HG02973 (cell line): ENCODE measurements at regions not wholly inside any gene's neighbourhood (a gene's known extent, or its start where the extent isn't known, plus 50 kb on each side); places are given as distances from the start of the nearest gene placed in this dataset.

Experiments
- ATAC-seq: cut with Tn5 transposase; IDR thresholded peaks from one replicate; pipeline ENCODE4 v1.9.1; 2021; ENCODE audit warnings: moderate library complexity; ENCODE audit not compliant: unreplicated experiment

DNA sequence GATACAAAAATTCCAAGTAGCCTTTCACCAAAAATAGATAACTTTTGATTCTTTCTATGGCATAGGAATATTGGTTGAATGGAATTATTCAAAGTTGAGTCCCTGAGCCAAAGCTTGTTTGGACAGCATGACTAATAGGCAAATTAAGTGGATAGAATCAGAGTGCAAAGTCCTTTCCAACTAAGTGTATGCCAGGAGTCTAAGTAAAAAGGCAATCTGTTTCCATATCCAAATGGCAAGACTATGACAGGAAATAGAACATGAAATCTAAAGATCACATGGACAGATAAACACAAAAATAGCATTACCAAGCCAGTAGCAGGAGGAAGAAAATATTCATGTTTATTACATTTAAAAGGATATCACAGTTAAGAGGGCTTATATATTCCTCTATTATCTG is 804.6 kb downstream of the SLITRK6 start:
- ATAC-seq: no peak

DNA sequence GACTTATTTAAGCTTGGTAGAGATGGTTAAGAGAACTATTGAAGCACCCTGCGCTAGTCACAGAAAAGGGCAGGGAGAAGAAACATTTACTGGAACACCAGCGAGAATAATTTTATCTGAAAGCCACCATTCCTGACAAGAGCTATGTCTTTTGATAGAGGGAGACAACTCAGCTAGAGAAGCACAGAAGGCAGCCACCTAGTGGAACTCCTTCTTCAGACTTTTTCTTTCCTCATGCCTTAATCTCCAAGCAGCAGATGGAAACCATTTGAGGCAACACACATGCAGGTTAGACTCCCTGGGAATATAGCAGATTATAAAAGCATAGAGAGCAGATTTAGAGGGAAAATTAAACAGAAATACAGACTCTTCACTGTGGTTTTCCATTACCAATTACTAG is 813.4 kb downstream of the SLITRK6 start:
- ATAC-seq: no peak

DNA sequence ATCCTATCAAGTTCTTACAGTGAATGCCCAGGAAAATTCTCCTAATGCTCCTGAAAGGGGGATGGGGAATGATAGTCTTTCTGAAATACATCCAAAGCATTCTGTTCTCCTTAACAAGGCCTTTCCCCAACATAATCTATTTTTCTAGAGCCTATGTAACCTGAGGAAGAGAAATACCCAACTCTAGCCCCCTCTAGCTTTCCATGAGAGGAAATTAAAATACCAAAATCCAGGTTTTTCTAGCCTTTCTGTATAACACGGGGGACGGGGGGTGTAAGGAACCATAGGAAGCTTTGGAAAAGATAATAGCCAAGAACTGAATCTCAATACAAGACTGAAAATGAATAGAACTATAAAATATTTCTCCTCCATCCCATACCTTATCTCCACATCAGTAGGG is 815.9 kb downstream of the SLITRK6 start:
- no peak for ATAC-seq

DNA sequence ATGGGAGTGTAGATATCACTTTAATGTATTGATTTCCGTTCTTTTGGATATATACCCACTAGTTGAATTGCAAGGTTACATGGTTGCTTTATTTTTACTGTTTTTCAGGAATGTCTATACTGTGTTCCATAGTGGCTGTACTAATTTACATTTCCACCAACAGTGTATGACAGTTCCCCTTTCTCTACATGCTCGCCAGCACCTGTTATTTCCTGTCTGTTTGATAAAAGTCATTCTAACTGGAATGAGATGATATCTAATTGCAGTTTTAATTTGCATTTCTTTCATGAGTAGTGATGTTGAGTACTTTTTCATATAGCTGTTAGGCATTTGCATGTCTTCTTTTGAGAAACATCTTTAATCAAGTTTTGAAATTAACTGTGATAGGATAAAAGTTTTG is 818.6 kb downstream of the SLITRK6 start:
- ATAC-seq: no peak

DNA sequence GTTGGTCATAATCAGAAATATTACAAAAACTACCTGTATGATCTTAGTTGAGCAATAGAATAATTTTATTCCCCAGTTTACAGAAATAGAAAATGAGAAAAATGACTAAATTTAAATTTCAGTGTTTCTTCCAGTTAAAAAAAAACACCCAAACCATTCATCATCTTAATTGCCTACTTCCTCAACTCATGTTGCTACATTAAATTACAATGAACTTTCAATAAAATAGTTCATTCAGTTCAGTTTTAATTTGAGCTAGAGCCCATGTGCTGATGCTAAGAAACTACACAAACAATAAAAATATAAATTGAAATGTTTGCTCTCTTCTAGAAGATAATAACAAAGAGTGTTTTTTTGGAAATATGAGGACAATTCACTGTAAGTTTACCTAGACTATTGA is 820.4 kb downstream of the SLITRK6 start:
- ATAC-seq: no peak

DNA sequence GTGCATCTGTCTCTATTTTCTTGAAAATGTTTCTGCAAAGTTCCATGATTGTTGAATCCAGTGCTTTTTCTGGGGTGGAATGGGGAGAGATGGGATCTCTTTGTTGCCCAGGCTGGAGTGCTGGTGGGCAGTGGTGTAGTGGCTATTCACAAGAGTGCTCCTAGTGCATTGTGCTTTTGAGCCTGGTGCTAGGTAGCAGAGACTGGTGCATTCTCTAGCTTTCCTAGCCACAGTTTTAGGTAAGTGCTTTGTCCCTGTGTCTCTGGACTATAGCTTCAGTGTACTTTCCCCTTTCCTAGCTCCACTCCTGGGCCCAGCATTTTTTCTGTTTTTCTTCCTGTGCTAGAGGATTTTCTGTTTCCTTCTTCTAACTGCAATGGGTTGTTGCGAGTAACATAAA is 825.6 kb downstream of the SLITRK6 start:
- ATAC-seq: no peak

DNA sequence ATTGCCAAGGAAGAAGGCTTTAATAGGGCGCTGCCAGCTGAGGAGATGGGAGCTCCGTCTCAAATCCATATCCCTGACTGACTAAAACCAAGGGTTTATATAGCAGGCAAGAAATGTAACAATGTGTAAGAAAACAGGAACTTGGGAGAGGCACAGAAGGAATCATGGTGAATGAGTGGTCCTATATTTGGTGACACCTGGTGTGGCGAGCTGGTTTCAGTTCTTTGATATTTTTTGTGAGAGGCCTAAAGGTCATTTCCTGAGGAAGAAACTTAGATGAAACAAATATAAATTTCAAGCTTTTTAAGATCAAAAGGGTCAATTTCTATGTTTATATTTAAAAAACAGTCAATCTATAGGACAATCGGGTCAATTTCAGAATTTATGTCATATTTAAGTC is 826.3 kb downstream of the SLITRK6 start:
- no peak for ATAC-seq

DNA sequence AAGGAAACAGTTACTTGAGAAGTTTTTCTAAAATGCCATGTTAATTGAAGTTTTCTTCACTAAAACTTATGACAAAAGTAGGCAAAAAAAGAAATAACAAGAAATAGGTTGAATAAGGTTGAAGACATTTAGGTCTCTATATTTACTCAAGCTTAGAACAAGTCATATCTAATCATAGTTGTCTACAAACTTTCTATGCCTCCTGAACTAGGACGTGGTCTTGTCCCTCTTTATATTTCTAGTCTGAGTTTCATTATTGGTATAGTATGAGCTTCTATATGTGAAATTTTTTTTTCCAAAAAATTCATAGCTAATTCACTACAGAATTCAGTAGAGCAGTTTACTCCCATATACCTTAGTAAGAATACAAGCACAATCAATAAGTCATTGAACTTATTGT is 836.4 kb downstream of the SLITRK6 start:
- ATAC-seq: no peak

DNA sequence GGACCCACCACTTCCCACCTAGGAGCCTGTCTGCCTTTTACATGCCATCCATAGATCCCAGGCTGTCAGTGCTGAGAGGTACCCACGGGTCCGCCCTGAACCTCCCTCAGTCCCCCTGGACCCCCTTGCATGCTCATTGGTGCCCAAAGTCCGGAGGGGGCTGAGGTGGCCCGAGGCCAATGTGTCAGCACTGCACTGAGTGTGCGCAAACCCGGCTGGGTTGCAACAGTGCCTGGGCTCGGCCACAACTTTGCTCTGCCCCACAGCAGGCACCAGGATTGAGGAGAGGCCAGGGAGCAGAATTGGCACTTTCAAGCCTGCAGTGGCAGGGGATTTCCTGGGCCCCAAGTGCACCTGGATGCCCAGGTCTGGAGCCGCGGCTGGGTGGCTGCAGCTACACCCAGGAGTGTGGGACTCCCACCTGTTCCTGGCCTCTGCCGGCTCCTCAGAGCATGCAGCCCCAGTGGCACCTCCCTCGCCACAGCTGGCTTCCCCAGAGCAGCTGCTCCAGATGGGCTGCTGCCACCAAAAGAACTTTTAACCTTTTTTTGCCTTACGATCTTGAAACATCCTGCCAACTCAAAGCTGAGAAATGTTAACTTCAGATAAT is 837.0 kb downstream of the SLITRK6 start:
- no peak for ATAC-seq

DNA sequence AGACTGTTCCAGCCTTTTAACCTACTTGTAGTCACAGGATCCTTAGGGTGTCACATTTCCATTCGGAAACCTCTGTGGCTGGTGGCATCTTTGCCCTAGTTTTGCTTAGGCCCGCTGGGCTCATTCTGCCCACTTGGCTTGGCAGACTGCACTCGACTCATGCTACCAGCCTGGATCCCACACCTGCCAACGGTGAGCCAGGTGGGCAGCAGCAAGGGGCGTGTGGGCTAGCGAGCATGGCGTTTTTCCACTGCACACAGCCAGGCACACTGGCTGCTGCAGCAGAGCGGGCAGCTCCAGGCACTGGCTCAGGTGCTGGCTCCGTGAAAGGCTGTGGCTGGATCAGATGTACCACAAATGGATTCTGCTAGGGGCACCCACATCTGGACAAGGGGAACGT is 838.2 kb downstream of the SLITRK6 start:
- no peak for ATAC-seq

DNA sequence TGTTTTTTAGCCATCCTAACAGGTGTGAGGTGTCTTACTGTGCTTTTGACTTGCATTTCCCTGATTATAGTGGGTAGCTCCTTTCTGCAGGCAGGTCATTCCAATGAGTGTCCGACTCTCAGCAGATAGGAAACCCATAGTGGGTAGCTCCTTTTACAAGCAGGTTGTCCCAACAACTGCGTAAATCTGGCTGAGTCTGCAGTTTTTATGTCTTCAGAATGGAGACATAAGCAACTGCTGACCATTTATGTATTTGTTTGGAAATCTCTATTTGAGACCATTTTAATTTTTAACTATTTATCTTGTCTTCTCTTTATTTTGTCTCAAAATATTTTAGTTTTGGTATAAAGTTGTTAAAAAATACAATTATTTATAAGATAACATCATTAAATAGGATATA is 839.4 kb downstream of the SLITRK6 start:
- no peak for ATAC-seq

DNA sequence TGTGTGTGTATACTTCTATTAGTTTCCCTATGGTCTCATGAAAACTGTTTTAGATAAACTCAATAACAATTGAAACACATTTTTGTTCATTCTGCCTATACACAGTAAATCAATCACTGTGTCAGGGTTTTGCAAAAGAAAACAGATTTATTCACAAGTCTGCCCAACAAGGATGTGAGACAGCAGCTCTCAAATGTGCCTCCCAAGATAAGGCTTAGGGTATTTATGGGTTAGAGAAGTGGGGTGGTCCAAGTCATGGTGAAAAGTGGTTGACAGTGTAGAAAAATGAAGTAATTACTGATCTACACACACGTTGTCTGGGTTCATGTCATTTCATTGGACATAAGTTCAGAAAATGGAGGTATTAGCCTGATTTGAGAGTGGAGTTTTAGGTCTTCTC is 844.6 kb downstream of the SLITRK6 start:
- no peak for ATAC-seq

DNA sequence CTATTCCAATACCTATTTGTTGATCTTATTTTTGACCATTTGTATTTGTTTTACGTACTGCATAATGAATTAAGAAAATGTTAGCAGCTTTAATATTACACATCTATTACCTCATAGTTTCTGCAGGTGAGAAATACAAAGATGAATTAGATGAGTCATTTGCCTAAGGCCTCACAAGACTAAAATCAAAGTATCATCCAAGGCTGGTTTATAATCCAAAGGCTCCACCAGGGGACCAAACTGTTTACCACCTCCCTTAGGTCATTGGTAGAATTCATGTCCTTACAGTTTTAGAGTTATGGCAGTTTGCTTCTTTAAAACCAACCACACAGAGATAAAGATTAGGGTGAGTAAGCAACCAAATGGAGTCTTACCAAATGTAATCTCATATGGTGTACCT is 848.1 kb downstream of the SLITRK6 start:
- ATAC-seq: no peak

DNA sequence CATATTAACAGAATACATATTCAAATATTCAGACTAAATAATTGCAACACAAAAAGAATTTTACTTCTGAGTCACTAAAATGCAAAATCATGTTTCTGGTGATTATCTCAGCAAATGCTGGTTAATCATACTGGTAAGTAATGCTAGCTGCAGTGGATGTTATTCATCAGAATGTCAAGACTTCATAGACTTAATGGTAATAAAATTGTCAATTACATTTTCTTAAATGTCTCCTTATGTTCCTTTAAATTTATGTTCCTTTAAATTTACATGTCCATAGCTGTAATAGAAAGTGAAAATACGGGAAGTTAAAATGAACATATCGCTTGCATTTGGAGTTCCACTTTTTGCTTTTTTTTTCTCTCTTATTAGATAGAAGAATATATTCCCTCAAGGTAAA is 853.0 kb downstream of the SLITRK6 start:
- no peak for ATAC-seq

DNA sequence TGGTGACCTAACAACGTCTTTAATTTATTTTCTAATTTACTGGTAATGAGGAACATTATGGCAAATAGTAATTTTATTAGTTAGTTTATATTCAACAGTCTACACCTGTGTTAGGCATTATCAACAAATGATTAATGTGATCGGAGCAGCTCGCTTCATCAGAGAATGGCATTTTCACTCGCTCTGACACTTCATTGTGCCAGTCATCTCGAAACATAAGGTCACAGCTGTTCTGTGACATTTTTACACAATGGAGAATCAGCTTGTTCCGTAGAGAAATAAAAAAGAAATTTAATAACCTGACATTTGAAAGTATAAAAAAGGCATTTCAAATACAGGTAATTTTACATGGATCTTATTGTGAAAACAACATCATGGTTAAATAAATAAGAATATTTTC is 858.4 kb downstream of the SLITRK6 start:
- ATAC-seq: no peak

DNA sequence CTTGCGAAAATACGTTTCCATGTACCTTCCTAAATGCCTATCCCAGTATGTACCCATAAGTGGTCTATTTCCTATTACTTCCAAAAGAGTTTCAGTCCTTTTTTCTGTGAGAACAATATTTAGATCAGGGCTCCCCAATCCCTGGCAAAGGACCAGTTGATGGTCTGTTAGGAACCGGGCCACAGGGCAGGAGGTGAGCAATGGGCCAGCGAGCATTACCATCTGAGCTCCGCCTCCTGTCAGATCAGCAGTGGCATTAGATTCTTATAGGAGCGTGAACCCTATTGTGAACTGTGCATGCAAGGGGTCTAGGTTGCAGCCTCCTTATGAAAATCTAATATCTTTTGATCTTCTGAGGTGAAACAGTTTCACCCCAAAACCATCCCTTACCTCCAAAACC is 859.1 kb downstream of the SLITRK6 start:
- no peak for ATAC-seq

DNA sequence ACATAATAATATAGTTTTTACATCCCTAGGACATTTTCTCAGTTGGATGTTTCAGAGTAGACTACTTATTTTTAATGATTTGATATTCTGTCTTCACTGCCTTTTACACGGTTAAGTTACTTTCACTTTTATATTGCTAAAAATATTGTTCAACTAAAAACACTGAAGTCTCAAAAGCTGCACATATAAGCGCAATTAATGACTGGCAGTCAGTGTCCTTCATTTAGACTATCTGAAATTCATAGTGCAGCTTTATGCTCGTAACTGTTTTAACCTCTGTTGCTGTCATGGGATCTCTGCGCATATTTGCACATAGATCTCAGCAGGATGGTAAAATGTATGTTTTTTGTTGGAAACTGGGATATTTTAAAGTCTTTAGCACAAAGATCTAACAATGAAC is 864.3 kb downstream of the SLITRK6 start:
- ATAC-seq: no peak

DNA sequence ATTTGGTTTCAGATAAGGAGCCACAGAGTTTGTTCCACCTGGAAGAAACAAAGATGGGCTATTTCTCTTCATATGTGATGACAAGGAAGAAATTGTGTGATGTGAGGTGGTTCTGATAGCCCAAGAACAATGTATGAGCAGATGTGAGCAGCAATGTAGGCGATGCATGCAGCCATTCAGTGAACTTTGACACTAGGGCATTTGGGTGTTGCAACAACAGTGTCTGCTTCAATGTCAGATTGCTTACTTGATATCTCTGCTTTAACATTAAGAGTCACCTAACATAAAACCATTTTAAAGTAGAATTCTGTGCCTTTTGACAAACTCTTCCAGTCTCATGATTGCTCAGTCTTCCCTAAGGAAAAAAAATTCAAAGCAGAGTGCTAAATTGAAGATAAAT is 865.4 kb downstream of the SLITRK6 start:
- no peak for ATAC-seq

DNA sequence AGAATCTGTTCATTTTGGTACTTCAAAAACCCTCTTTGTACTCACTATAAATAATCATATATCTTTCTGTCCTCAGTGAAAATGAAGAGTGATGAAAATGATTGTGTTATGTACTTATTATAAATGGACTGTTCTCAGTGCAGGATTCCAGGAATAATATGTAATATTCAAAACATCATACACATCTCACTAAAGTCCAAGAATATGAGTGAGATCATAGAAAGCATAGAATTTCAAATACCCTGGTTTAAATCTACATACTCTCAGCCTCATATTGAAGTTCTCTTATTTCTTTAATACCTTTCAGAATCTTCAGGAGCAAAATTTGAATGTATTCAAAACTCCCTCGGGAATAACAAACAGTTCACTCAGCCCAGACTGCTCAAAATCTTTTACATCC is 868.0 kb downstream of the SLITRK6 start:
- ATAC-seq: no peak

DNA sequence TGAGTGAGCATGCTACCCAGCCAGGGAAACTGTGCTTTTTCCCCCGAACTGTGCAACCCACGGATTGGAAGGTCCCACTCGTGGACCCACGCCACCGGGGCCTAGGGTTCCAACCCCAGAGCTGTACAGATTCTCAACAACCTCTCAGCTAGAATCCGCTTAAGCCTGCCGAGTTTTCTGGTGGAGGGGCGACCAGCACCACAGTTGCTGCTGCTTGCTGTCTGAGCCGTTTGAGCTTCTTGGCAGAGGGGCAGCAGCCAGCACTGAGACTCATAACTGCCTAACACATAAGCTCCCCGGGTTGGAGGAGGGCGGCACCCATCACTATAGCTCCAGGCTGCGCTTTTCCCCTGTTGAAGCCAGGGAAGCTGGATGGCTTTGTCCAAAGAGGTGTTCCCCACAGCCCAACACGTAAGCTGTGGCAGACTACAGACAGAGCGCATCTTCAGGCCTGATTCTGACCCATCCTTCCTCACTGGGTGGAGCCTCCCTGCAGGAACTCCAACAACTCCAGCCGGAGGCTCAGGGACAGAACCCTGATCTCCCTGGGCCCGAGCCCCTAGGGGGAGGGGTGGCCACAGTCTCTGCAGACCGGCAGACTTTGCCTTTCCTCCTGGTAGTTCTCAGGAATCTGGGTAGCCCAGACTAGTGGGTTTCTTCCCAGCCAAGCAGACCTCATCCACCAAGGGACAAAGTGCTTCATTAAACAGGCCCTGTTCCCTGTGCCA is 871.6 kb downstream of the SLITRK6 start:
- no peak for ATAC-seq

DNA sequence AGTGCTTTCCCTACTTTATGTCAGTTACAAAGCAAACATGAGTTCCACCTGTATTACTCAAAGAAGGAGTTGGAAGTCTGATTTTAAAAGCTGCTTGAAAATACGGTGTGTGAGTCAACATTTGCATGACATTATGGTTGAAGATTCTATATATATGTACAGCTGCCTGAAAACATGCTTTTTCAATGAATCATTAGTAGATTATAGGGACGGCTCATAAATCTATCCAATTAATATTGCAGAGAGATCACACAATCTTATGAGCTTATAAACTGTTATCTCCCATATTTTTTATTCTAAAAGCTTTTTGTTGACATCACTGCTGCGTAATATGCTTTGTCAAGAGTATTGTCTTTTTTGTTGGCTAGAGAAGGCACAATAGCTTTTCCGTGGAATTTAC is 873.8 kb downstream of the SLITRK6 start:
- no peak for ATAC-seq

DNA sequence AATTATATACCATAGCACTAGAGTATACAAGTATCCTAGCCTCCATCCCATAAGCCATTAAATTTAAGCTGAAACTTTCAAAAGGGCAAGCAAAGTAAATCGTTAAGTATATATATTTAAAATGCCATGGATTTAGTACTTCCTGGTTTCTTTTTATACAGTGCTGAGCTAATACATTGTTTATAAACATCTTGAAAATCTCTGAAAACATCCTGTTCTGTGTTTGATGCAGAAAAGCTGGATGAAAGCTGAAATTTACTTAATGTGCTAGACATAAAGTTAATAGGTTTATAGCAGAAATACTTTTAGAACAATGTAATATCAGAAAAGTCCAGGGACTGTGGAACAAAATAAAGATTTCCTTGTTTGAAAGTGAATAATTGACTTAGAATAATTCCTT is 875.4 kb downstream of the SLITRK6 start:
- ATAC-seq: no peak

DNA sequence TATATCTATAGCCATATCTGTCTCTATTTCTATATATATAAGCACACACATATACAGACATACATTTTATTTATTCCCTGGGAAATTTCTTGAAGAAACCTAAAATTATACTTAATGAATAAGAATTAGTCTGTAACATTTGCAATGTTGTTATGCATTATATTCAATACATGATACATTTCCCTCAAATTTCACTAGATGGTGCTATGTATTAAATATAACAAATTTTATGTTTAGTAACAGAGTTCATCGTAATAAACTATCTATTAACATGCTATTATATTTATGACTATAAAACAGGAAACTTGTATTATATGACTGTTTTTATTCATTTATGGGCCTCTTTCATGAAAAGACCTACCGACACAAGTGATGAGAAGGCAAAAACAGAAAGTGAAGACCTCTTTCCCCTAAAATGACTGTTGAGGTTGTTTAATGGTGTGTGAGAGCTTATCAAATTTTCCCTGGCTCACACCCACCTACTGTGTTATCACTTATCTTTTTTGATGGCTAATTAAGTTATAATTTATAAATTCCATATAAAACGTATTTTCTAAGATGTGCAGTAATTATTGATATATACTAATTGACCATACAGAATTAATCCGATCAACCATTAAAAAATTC is 881.9 kb downstream of the SLITRK6 start:
- ATAC-seq: no peak
